GM10248 (cell line): ENCODE measurements at regions not wholly inside any gene's neighbourhood (a gene's known extent, or its start where the extent isn't known, plus 50 kb on each side); places are given as distances from the start of the nearest gene placed in this dataset.
"Not testable (repeated sequence)": the region's sequence is repeated elsewhere in the genome, so short reads cannot be mapped to it uniquely, and the experiment has no call there.

Experiments
- CTCF ChIA-PET: fragments of 300-600 bp; sonication (Branson Sonifier 250); formaldehyde crosslinking; extraction: SDS; loops from one replicate; lab custom pipeline; 2021; ENCODE audit warnings: antibody characterized with exemption; lab: Yijun Ruan, JAX
- POLR2A ChIA-PET: fragments of 350-650 bp; sonication (Branson Sonifier 250); formaldehyde crosslinking; extraction: SDS; loops from one replicate; lab custom pipeline; 2020; ENCODE audit warnings: antibody characterized with exemption; lab: Yijun Ruan, JAX
- DNase-seq: peaks from one replicate; pipeline ENCODE4 v3.0.0; 2012; ENCODE audit errors: extremely low spot score
- TF ChIP-seq, protein P1 (sequence below): IDR thresholded peaks from 2 replicates; pipeline ENCODE4 v1.5.1; 2012; ENCODE audit warnings: mild to moderate bottlenecking, low read depth; ENCODE audit errors: extremely low read depth, missing control alignments, control extremely low read depth

DNA sequence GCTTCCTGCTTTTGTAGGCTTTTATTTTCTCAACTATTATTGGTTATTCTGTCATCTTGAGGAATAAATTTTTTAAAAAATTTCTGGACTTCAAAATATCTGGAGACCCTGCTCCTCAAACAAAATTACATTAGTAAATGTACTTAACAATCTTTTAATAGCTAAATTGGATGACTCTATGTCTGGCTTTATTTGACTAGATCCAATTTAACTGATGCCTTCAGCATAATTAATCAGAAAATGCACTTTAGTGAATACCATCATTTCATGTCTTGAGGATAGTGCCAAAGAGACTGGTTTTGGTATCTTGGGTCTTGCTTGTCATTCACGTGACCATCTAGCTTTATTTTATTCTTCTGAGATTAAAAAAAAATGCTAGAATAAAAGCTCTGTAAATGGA, 1301.2 kb downstream of the JRKL start:
- TF ChIP-seq, protein P1, sequence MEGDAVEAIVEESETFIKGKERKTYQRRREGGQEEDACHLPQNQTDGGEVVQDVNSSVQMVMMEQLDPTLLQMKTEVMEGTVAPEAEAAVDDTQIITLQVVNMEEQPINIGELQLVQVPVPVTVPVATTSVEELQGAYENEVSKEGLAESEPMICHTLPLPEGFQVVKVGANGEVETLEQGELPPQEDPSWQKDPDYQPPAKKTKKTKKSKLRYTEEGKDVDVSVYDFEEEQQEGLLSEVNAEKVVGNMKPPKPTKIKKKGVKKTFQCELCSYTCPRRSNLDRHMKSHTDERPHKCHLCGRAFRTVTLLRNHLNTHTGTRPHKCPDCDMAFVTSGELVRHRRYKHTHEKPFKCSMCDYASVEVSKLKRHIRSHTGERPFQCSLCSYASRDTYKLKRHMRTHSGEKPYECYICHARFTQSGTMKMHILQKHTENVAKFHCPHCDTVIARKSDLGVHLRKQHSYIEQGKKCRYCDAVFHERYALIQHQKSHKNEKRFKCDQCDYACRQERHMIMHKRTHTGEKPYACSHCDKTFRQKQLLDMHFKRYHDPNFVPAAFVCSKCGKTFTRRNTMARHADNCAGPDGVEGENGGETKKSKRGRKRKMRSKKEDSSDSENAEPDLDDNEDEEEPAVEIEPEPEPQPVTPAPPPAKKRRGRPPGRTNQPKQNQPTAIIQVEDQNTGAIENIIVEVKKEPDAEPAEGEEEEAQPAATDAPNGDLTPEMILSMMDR: no peak
- ChIA-PET POLR2A (no interaction called here), CTCF (no interaction called here)
- DNase-seq: no peak

DNA sequence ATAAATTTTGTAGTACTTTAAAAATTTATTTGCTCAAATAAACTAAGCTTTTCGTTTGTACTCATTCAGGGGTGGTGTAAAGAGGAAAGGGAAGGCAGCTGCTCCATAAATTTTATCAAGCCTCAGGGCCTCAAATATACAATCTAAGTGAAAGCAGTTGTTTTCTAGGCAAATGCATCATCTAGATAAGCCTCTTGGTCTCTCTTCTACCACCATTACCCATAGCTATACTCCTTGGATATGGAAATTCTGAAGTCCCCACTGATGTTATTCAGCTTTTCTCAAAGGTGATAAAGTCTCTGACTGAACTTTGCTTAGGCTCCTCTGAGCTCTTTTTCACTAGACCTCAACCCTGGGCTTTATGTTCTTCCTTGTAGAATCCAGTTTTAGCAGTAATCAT, 1313.1 kb downstream of the JRKL start:
- ChIA-PET CTCF (no interaction called here), POLR2A (no interaction called here)
- TF ChIP-seq, protein P1: no peak
- DNase-seq: no peak

DNA sequence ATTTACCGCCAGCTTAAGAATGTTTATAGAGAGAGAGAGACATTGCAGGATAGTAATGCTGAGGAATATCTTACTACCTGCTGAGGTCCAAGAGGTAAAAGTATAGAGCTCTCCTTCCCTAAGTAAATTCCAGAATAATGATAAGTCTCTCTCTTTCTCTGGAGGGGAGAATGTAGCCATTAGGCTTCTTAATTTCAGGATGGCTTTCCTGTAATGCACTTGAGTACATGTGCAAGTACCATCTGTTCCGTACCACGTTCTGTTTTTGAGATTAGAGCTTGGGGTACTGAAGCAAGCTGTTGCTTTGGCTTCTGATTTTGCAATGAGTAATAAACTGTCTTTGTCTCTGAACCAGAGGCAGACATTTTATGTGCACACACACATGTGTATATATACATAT, 1314.0 kb downstream of the JRKL start:
- TF ChIP-seq, protein P1: no peak
- DNase-seq: no peak
- POLR2A ChIA-PET: no interaction called here
- CTCF ChIA-PET: interaction anchor here (1.2 kb wide), 1 partner anchor 9 kb away, joined by 4 read pairs; no protein-coding TSS in a partner anchor

DNA sequence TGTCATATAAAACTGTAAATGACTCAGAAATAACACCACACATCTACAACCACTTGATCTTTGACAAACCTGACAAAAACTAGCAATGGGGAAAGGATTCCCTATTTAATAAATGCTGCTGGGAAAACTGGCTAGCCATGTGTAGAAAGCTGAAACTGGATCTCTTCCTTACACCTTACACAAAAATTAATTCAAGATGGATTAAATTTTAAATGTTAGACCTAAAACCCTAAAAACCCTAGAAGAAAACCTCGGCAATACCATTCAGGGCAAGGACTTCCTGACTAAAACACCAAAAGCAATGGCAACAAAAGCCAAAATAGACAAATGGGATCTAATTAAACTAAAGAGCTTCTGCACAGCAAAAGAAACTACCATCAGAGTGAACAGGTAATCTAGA, 1315.3 kb upstream of the CNTN5 start:
- DNase-seq, CTCF ChIA-PET, POLR2A ChIA-PET: not testable (repeated sequence)

DNA sequence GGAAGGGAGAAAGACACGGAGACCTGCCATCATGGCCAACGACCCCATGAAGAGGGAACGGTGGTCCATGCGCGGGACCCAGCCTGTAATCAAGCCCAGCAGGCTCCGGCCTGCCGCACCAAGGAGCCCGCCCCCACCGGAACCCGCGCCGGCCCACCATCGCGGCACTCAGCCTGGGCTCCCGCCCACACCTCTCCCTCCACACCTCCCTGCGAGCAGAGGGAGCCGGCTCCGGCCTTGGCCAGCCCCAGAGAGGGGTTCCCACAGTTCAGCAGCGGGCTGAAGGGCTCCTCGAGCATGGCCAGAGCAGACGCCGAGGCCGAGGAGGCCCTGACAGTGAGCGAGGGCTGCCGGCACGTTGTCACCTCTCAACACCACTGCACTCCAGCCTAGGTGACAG, 1302.8 kb upstream of the CNTN5 start:
- POLR2A ChIA-PET: no interaction called here
- TF ChIP-seq, protein P1: no peak
- CTCF ChIA-PET: interaction anchor here (1.2 kb wide), 1 partner anchor 15 kb away, joined by 4 read pairs; no protein-coding TSS in a partner anchor
- DNase-seq: no peak

DNA sequence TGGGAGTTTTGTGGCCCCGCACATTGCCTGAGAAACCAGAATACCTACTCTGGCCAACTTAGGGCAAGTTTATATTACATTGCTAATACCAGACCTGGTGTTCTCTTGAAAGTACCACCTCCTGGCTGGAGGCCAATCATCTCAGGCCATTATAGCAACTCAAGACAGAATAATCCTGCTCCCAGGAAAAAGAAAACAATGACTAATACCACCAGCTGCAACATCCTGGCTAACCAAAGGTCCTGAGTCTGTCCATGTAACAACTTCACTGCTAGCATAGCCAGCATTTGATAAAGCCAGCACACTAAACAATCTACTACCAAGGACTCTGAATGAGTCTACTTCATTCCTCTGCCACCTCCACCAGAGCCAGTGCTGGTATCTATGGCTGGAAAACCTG, 1298.7 kb upstream of the CNTN5 start:
- DNase-seq: no peak
- ChIA-PET CTCF (no interaction called here), POLR2A (no interaction called here)
- TF ChIP-seq, protein P1: no peak

DNA sequence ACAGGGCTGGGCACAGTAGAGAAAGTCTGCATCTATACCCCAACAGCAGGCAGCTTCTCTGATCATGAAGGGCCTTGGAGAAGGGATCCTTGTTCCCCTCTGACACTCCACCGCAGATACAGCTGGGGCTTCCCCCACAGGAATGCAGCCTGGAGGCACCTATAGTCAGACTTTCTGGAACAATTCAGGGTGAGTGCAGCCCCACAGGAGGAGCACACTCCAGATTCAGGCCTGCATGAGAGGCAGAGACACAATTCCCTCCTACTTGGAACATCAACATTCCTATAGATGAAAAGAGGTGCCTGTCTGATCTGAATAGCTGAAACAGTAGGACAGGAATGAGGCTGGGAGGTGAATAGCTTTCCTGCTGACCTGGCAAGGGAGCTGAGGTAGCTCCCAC, 1298.0 kb upstream of the CNTN5 start:
- POLR2A ChIA-PET: no interaction called here
- no peak for DNase-seq
- TF ChIP-seq, protein P1: no peak
- CTCF ChIA-PET: no interaction called here
